HG03571 (cell line): ENCODE measurements at regions not wholly inside any gene's neighbourhood (a gene's known extent, or its start where the extent isn't known, plus 50 kb on each side); places are given as distances from the start of the nearest gene placed in this dataset.
"Not testable (repeated sequence)": the region's sequence is repeated elsewhere in the genome, so short reads cannot be mapped to it uniquely, and the experiment has no call there.

Experiments used
- ATAC-seq: cut with Tn5 transposase; IDR thresholded peaks from one replicate; pipeline ENCODE4 v1.9.1; 2021; ENCODE audit not compliant: unreplicated experiment

- no peak for ATAC-seq
Observed at GRCh38 chr18:40348196-40348595, 1606.8 kb upstream of the PIK3C3 start.

DNA sequence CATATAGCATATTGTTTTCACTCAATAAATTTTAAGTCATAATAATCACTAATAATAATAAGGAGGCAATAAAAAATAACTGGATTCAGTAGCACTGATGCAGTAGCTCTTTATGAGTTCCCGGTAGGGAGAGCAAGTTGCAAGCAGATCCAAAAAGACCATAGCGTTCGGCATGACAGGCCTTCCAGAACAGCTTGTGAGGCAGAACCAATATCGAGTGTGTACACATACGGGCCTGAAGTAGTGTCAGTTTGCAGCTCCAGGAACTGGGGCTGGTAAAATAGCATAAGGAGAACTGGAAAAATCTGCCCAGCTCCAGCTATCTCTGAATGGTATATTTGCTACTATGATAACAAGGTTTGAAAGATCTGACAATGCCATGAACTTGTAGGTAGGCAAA lies 1607.8 kb upstream of the PIK3C3 start:
- ATAC-seq, result no peak

- no peak for ATAC-seq
Observed at GRCh38 chr18:40346146-40346545, 1608.9 kb upstream of the PIK3C3 start.

GRCh38 chr18:40341701-40342100 lies 1613.3 kb upstream of the PIK3C3 start:
- ATAC-seq, result no peak

DNA sequence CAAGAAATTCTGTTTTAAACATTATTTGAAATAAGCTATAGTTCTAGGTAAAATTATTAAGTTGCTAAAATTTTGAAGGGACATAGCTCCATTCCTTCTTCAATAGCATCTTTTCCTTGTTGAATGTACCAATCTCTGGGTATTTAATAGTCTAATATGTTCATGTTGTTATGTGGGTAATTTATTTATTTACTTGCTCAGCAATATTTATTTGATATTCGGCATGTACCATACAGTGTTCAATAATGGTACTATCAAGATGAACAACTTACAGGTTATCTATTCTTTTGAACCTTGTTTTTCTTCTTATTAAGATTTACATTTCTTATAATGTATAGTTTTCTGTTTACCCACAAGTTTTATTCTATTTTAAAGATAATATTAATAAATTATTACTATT lies 1616.8 kb upstream of the PIK3C3 start:
- ATAC-seq, result no peak

GRCh38 chr18:40326985-40327384 lies 1628.0 kb upstream of the PIK3C3 start:
- ATAC-seq, result no peak

GRCh38 chr18:40325988-40326387 lies 1629.0 kb upstream of the PIK3C3 start:
- ATAC-seq, result no peak

- ATAC-seq, result no peak
Observed at GRCh38 chr18:40314199-40314598, 1640.8 kb upstream of the PIK3C3 start.

DNA sequence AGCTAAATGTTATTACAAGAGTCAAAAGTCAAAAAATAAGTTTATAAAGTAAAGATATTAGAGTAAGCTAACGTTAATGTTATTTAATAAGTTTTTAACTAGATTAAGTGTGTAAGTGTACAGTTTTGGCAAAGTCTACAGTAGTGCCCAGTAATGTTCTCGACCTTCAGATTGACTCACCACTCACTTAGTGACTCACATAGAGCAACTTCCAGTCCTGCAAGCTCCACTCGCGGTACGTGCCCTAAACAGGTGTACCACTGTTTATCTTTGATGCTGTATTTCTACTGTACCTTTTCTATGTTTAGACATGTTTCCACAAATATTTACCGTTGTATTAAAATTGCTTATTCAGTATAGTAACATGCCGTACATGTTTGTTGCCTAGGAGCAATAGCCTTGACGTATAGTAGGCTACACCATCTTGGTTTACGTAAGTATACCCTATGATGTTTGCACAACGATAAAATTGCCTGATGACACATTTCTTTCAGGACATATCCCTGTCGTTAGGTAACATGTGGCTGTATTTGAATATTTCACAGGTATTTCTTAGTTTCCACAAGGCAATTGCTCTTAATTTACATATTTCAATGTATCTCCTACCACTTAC lies 1641.9 kb upstream of the PIK3C3 start:
- no peak for ATAC-seq

DNA sequence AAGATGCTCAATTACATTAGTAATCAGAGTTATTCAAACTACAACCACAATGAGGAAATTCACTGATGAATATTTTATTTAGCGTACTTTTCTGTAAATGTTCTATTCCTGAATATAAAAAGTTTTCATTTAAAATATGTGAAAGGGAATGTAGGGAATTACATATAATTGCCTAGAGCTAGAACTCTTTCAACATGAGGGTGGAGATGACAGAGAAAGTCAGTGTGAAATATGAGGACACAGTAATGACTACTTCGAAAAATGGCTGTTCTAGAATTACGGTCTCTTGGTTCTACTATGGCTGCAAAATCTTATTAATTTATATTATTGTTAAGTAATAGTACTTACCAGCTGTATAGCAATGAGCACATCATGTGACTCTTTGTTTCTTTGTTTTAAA lies 1647.4 kb upstream of the PIK3C3 start:
- ATAC-seq, result no peak

- ATAC-seq, result no peak
Observed at GRCh38 chr18:40296717-40297413, 1658.2 kb upstream of the PIK3C3 start.

DNA sequence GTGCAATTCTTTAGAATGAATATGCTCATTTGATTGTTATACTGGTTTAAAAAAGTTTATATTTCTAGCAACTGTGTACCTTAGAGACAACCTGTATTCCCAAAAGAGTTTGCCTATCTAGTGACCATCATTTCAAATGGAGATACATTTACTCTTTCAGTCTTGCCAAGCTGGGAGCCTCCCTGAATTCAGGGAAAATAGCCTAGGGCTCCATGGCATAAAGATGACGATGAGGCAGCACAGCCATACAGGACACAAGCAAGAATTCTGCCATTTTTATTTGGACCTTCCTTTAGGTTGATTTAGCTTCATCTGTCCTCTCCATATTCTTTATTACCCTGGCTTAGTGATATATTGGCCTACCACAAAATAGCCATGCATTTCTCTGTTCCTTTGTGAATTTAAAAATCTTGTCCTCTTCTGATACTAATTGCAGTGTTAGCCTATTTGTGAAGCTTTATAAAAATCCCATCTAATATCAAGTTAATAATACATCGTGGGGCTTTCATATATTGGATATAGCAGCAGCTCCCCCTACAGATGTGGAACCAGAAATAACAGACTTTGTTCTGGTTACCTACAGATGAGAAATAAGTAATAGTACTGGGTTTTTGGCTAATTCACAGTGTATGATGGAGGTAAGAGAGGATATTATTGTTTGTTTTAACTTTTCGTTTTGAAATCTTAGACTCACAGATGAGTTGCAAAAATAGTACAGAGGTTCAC lies 1661.9 kb upstream of the PIK3C3 start:
- ATAC-seq, result no peak

GRCh38 chr18:40283560-40283959 lies 1671.5 kb upstream of the PIK3C3 start:
- ATAC-seq, result no peak

DNA sequence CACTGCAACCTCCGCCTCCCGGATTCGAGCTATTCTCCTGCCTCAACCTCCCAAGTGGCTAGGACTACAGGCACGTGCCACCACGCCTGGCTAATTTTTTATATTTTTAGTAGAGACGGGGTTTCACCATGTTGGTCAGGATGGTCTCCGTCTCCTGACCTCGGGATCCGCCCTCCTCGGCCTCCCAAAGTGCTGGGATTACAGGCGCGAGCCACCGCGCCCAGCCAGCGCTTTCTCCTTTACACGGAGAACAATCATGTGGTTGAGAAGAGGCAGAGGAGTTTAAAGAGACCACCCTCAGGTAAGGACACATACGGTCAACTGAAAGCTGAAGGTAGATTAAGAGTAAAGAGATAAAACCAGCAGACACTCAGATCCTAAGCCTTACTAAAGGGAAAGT lies 1673.7 kb upstream of the PIK3C3 start:
- not testable (repeated sequence) for ATAC-seq

DNA sequence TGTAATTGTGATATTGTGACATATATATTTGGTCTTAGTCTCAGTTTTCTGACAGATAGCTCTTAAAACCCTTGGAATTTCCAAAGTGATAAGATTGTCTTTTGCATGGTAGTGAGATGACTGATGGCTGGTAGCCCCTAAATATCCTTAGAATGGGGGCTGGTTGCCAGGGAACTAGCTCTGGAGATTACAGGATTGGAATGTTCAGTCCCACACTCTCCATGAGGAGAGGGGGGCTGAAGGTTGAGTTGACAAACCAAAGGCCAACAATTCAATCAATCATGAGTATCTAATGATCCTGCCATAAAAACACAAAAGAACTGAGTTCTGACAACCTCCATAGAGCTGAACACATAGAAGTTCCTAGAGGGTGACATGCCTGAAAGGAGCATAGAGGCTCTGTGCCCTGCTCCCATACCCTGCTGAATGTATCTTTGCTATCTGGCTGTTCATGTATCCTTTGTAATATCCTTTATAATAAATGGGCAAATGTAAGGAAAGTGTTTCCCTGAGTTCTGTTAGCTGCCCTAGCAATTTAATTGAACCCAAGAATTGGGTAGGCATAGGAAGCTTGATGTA lies 1680.3 kb upstream of the PIK3C3 start:
- no peak for ATAC-seq

DNA sequence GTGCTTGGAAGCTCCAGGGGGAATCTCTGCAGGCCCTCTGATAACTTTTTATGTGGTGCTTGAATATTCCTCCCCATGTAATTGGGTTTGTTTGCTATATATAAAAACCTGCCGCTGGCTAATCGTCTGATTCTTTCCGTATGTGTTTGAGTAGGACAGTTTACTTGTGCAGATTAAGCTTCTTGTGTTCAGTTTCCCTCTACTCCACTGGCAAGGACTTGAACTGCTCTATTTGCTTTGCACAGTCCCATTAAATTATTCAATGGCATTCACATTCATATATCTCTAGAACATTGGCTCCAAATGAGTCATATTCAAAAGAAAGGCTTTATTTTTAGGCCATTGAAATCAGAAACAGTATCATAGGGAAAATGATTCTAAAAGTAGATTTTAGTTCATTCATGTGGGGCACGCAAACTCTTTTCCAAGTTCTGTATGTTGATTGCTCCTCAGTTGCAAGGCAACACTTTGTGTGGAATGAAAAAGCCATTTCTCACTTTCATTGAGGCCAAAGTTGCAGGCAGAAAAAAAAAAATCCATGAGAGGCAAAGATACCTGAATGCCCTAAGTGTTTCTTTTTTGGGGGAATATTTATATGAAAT lies 1682.3 kb upstream of the PIK3C3 start:
- ATAC-seq, result no peak

GRCh38 chr18:40259115-40259835 lies 1695.8 kb upstream of the PIK3C3 start:
- no peak for ATAC-seq

DNA sequence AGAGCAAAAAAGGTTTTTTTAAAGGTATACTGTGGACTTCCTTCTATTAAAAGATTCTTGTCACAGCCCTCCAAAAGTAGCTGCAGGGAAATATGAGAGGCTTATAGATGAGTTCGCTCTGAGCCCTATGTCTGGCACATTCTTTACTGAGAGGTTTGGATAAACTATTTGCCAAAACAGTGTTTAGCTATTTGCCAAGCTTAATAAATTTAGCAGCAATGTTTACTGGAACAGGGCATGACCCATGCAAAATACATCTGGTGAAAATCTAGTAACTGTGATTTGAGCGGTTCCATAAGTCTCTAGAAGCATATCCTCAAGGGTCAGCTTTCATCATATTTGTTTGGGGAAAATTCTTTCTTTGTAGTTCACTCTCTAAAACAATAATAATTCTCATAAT lies 1696.7 kb upstream of the PIK3C3 start:
- ATAC-seq, result no peak

- ATAC-seq, result no peak
Observed at GRCh38 chr18:40250236-40250635, 1704.8 kb upstream of the PIK3C3 start.

DNA sequence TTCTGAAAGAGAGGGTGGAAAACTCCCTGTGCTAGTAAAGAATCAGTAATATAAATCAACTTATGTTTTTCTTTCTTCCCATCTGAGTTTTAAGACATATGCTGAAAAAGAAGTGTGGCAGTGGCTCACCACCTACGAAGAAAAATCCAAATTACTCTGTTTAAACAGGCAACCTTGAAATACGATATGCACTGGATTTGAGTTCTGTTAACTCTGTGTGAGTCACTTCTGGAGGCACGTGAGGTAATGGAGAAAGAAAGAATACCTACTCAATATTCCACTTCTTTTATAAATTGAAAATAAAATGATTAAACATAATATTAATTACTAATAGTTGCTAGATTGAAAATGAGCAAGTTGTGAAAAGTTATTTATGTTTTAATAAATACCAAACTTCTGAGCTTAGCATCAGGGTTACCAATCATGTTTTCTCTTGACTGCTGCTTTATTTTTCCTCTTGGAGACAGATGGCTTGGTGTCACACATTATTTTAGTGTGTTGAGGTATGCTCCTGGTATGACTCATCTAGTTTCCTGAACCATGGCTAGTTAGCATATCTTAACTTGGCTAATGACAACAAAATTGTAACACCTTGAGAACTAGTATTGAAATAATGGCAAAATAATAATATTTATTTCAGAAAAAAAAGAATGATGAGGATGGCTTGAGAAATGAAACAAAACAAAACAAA lies 1705.5 kb upstream of the PIK3C3 start:
- no peak for ATAC-seq
